ENCODE measurements at regions not wholly inside any gene's neighbourhood (a gene's known extent, or its start where the extent isn't known, plus 50 kb on each side); places are given as distances from the start of the nearest gene placed in this dataset.
"Not testable (repeated sequence)": the region's sequence is repeated elsewhere in the genome, so short reads cannot be mapped to it uniquely, and the experiment has no call there.

- peak overlapping the region; percentile 24 for H3K4me3 ChIP-seq (ENCODE audit: low read length)
- H3K9me3 ChIP-seq (ENCODE audit: control insufficient read depth, low read depth, low read length) = no peaks in the 10 kb centered on the region
- no peaks in the 10 kb centered on the region for H3K36me3 ChIP-seq (ENCODE audit: control insufficient read depth, low read depth, low read length)
- H3K4me1 ChIP-seq (ENCODE audit: control insufficient read depth, low read depth, low read length) = peaks cover 23% of the 10 kb centered on the region
- H3K9ac ChIP-seq (ENCODE audit: low read length) = no peak overlapping the region
- H3K27me3 ChIP-seq (ENCODE audit: control insufficient read depth, insufficient read depth, low read length) = peaks cover 45% of the 10 kb centered on the region
- no peak overlapping the region for H3K27ac ChIP-seq (ENCODE audit: low read length)
Observed at GRCh38 chr18:65610939-65611338, 139.9 kb upstream of the CDH7 start.

- H3K4me1 ChIP-seq (ENCODE audit: control insufficient read depth, low read depth, low read length) = peaks cover 23% of the 10 kb centered on the region
- H3K9ac ChIP-seq (ENCODE audit: low read length) = no peak overlapping the region
Observed at GRCh38 chr18:65608471-65608870, 142.3 kb upstream of the CDH7 start.

GRCh38 chr18:65607161-65607560 lies 143.7 kb upstream of the CDH7 start:
- Histone ChIP-seq H3K4me1 (ENCODE audit: control insufficient read depth, low read depth, low read length) (peaks cover 20% of the 10 kb centered on the region), H3K27me3 (ENCODE audit: control insufficient read depth, insufficient read depth, low read length) (peaks cover 30% of the 10 kb centered on the region), H3K36me3 (ENCODE audit: control insufficient read depth, low read depth, low read length) (no peaks in the 10 kb centered on the region), H3K9ac (ENCODE audit: low read length) (no peak overlapping the region), H3K4me3 (ENCODE audit: low read length) (no peak overlapping the region), H3K27ac (ENCODE audit: low read length) (no peak overlapping the region), H3K9me3 (ENCODE audit: control insufficient read depth, low read depth, low read length) (no peaks in the 10 kb centered on the region)

More at GRCh38 chr18:65608471-65608870, 142.3 kb upstream of the CDH7 start:
- Histone ChIP-seq H3K9me3 (ENCODE audit: control insufficient read depth, low read depth, low read length) (no peaks in the 10 kb centered on the region), H3K27me3 (ENCODE audit: control insufficient read depth, insufficient read depth, low read length) (peaks cover 43% of the 10 kb centered on the region), H3K4me3 (ENCODE audit: low read length) (no peak overlapping the region), H3K36me3 (ENCODE audit: control insufficient read depth, low read depth, low read length) (no peaks in the 10 kb centered on the region), H3K27ac (ENCODE audit: low read length) (no peak overlapping the region)

GRCh38 chr18:65606551-65607130 lies 144.2 kb upstream of the CDH7 start:
- H3K9ac ChIP-seq (ENCODE audit: low read length) = no peak overlapping the region
- H3K27ac ChIP-seq (ENCODE audit: low read length) = no peak overlapping the region
- H3K9me3 ChIP-seq (ENCODE audit: control insufficient read depth, low read depth, low read length) = no peaks in the 10 kb centered on the region
- H3K4me3 ChIP-seq (ENCODE audit: low read length) = no peak overlapping the region
- H3K27me3 ChIP-seq (ENCODE audit: control insufficient read depth, insufficient read depth, low read length) = peaks cover 25% of the 10 kb centered on the region
- no peaks in the 10 kb centered on the region for H3K36me3 ChIP-seq (ENCODE audit: control insufficient read depth, low read depth, low read length)
- peaks cover 15% of the 10 kb centered on the region for H3K4me1 ChIP-seq (ENCODE audit: control insufficient read depth, low read depth, low read length)

- not testable (repeated sequence) for H3K36me3 ChIP-seq (ENCODE audit: control insufficient read depth, low read depth, low read length); H3K4me1 ChIP-seq (ENCODE audit: control insufficient read depth, low read depth, low read length); H3K4me3 ChIP-seq (ENCODE audit: low read length); H3K9me3 ChIP-seq (ENCODE audit: control insufficient read depth, low read depth, low read length); H3K27ac ChIP-seq (ENCODE audit: low read length); H3K9ac ChIP-seq (ENCODE audit: low read length)
- peaks cover 19% of the 10 kb centered on the region for H3K27me3 ChIP-seq (ENCODE audit: control insufficient read depth, insufficient read depth, low read length)
Observed at GRCh38 chr18:65605352-65605751, 145.5 kb upstream of the CDH7 start.

GRCh38 chr18:65601775-65602174 lies 149.0 kb upstream of the CDH7 start:
- no peaks in the 10 kb centered on the region for H3K9me3 ChIP-seq (ENCODE audit: control insufficient read depth, low read depth, low read length)
- no peaks in the 10 kb centered on the region for H3K36me3 ChIP-seq (ENCODE audit: control insufficient read depth, low read depth, low read length)
- no peaks in the 10 kb centered on the region for H3K27me3 ChIP-seq (ENCODE audit: control insufficient read depth, insufficient read depth, low read length)
- no peak overlapping the region for H3K4me3 ChIP-seq (ENCODE audit: low read length)
- H3K27ac ChIP-seq (ENCODE audit: low read length) = no peak overlapping the region
- no peaks in the 10 kb centered on the region for H3K4me1 ChIP-seq (ENCODE audit: control insufficient read depth, low read depth, low read length)
- no peak overlapping the region for H3K9ac ChIP-seq (ENCODE audit: low read length)

- no peak overlapping the region for H3K27ac ChIP-seq (ENCODE audit: low read length)
- no peak overlapping the region for H3K9ac ChIP-seq (ENCODE audit: low read length)
- H3K4me3 ChIP-seq (ENCODE audit: low read length) = no peak overlapping the region
- H3K4me1 ChIP-seq (ENCODE audit: control insufficient read depth, low read depth, low read length) = peaks cover 5% of the 10 kb centered on the region
- H3K36me3 ChIP-seq (ENCODE audit: control insufficient read depth, low read depth, low read length) = no peaks in the 10 kb centered on the region
- no peaks in the 10 kb centered on the region for H3K9me3 ChIP-seq (ENCODE audit: control insufficient read depth, low read depth, low read length)
- H3K27me3 ChIP-seq (ENCODE audit: control insufficient read depth, insufficient read depth, low read length) = no peaks in the 10 kb centered on the region
Observed at GRCh38 chr18:65592435-65592834, 158.4 kb upstream of the CDH7 start.

- Histone ChIP-seq H3K27me3 (ENCODE audit: control insufficient read depth, insufficient read depth, low read length) (no peaks in the 10 kb centered on the region), H3K27ac (ENCODE audit: low read length) (no peak overlapping the region), H3K36me3 (ENCODE audit: control insufficient read depth, low read depth, low read length) (no peaks in the 10 kb centered on the region), H3K4me1 (ENCODE audit: control insufficient read depth, low read depth, low read length) (peaks cover 3% of the 10 kb centered on the region), H3K4me3 (ENCODE audit: low read length) (no peak overlapping the region), H3K9ac (ENCODE audit: low read length) (no peak overlapping the region), H3K9me3 (ENCODE audit: control insufficient read depth, low read depth, low read length) (no peaks in the 10 kb centered on the region)
Observed at GRCh38 chr18:65587491-65587890, 163.3 kb upstream of the CDH7 start.

- not testable (repeated sequence) for H3K27ac ChIP-seq (ENCODE audit: low read length); H3K27me3 ChIP-seq (ENCODE audit: control insufficient read depth, insufficient read depth, low read length); H3K9ac ChIP-seq (ENCODE audit: low read length); H3K4me3 ChIP-seq (ENCODE audit: low read length); H3K4me1 ChIP-seq (ENCODE audit: control insufficient read depth, low read depth, low read length); H3K36me3 ChIP-seq (ENCODE audit: control insufficient read depth, low read depth, low read length); H3K9me3 ChIP-seq (ENCODE audit: control insufficient read depth, low read depth, low read length)
Observed at GRCh38 chr18:65582094-65582493, 168.7 kb upstream of the CDH7 start.

GRCh38 chr18:65568866-65569265 lies 181.9 kb upstream of the CDH7 start:
- H3K4me3 ChIP-seq (ENCODE audit: low read length) = no peak overlapping the region
- no peaks in the 10 kb centered on the region for H3K9me3 ChIP-seq (ENCODE audit: control insufficient read depth, low read depth, low read length)
- H3K27ac ChIP-seq (ENCODE audit: low read length) = no peak overlapping the region
- H3K9ac ChIP-seq (ENCODE audit: low read length) = no peak overlapping the region
- H3K27me3 ChIP-seq (ENCODE audit: control insufficient read depth, insufficient read depth, low read length) = no peaks in the 10 kb centered on the region
- no peaks in the 10 kb centered on the region for H3K4me1 ChIP-seq (ENCODE audit: control insufficient read depth, low read depth, low read length)
- H3K36me3 ChIP-seq (ENCODE audit: control insufficient read depth, low read depth, low read length) = no peaks in the 10 kb centered on the region

- no peaks in the 10 kb centered on the region for H3K36me3 ChIP-seq (ENCODE audit: control insufficient read depth, low read depth, low read length)
- H3K9me3 ChIP-seq (ENCODE audit: control insufficient read depth, low read depth, low read length) = no peaks in the 10 kb centered on the region
- H3K4me1 ChIP-seq (ENCODE audit: control insufficient read depth, low read depth, low read length) = no peaks in the 10 kb centered on the region
- no peak overlapping the region for H3K4me3 ChIP-seq (ENCODE audit: low read length)
- H3K27me3 ChIP-seq (ENCODE audit: control insufficient read depth, insufficient read depth, low read length) = no peaks in the 10 kb centered on the region
- no peak overlapping the region for H3K27ac ChIP-seq (ENCODE audit: low read length)
- H3K9ac ChIP-seq (ENCODE audit: low read length) = no peak overlapping the region
Observed at GRCh38 chr18:65567372-65567771, 183.4 kb upstream of the CDH7 start.

- H3K4me1 ChIP-seq (ENCODE audit: control insufficient read depth, low read depth, low read length) = no peaks in the 10 kb centered on the region
- no peaks in the 10 kb centered on the region for H3K36me3 ChIP-seq (ENCODE audit: control insufficient read depth, low read depth, low read length)
- no peak overlapping the region for H3K4me3 ChIP-seq (ENCODE audit: low read length)
- H3K27me3 ChIP-seq (ENCODE audit: control insufficient read depth, insufficient read depth, low read length) = no peaks in the 10 kb centered on the region
- no peak overlapping the region for H3K27ac ChIP-seq (ENCODE audit: low read length)
- no peak overlapping the region for H3K9ac ChIP-seq (ENCODE audit: low read length)
- no peaks in the 10 kb centered on the region for H3K9me3 ChIP-seq (ENCODE audit: control insufficient read depth, low read depth, low read length)
Observed at GRCh38 chr18:65548316-65548715, 202.5 kb upstream of the CDH7 start.
